SK-N-SH treated with all-trans-retinoic acid at 6 μM for 48 hours (cell line): ENCODE measurements at regions not wholly inside any gene's neighbourhood (a gene's known extent, or its start where the extent isn't known, plus 50 kb on each side); places are given as distances from the start of the nearest gene placed in this dataset.

Experiments used
- ARNTL ChIP-seq: fragments of 450-650 bp; formaldehyde crosslinking; IDR thresholded peaks from 2 replicates; pipeline ENCODE4 v1.5.0; 2020; ENCODE audit warnings: low read depth, mild to moderate bottlenecking, moderate library complexity, borderline replicate concordance
- CSDC2 ChIP-seq: fragments of 250-450 bp; sonication (Bioruptor Pico); IDR thresholded peaks from 2 replicates; pipeline ENCODE4 v1.5.0; 2020; ENCODE audit warnings: mild to moderate bottlenecking, moderate library complexity
- OSR1 ChIP-seq: fragments of 250-450 bp; sonication (Bioruptor Pico); IDR thresholded peaks from 2 replicates; pipeline ENCODE4 v1.8.0; 2022; ENCODE audit warnings: moderate library complexity, mild to moderate bottlenecking, inconsistent platforms
- PATZ1 ChIP-seq: fragments of 250-450 bp; sonication (Bioruptor Pico); IDR thresholded peaks from 2 replicates; pipeline ENCODE4 v1.8.0; 2020; ENCODE audit warnings: mild to moderate bottlenecking, moderate library complexity, borderline replicate concordance
- POU6F1 ChIP-seq: fragments of 250-450 bp; sonication (Bioruptor Pico); IDR thresholded peaks from 2 replicates; pipeline ENCODE4 v1.8.0; 2021; ENCODE audit warnings: low read depth, mild to moderate bottlenecking, moderate library complexity, borderline replicate concordance
- RARB ChIP-seq: fragments of 250-450 bp; sonication (Bioruptor Pico); IDR thresholded peaks from 2 replicates; pipeline ENCODE4 v1.8.0; 2021; ENCODE audit warnings: mild to moderate bottlenecking, moderate library complexity
- TCF4 ChIP-seq: fragments of 250-450 bp; sonication (Bioruptor Pico); IDR thresholded peaks from 2 replicates; pipeline ENCODE4 v1.8.0; 2021; ENCODE audit warnings: mild to moderate bottlenecking, moderate library complexity, borderline replicate concordance
- ZNF565 ChIP-seq: fragments of 450-650 bp; formaldehyde crosslinking; conservative IDR thresholded peaks from 2 replicates; pipeline ENCODE4 v1.5.0; 2020; ENCODE audit warnings: low read depth, mild to moderate bottlenecking, moderate library complexity
- ZNF70 ChIP-seq: fragments of 450-650 bp; formaldehyde crosslinking; IDR thresholded peaks from 2 replicates; pipeline ENCODE4 v1.5.0; 2020; ENCODE audit warnings: mild to moderate bottlenecking, moderate library complexity

- TF ChIP-seq CSDC2 (CRISPR knock-in tag) (no peak), POU6F1 (no peak), ZNF565 (CRISPR knock-in tag) (no peak), TCF4 (no peak), ZNF70 (CRISPR knock-in tag) (no peak), OSR1 (CRISPR knock-in tag) (no peak), RARB (CRISPR knock-in tag) (no peak), PATZ1 (CRISPR knock-in tag) (no peak), ARNTL (CRISPR knock-in tag) (no peak)
Observed at GRCh38 chr7:16299853-16300252, 121.5 kb downstream of the CRPPA start.
